Sigmoid colon (tissue), 3 donors: ENCODE measurements at regions not wholly inside any gene's neighbourhood (a gene's known extent, or its start where the extent isn't known, plus 50 kb on each side); places are given as distances from the start of the nearest gene placed in this dataset.

Experiments used
- CTCF ChIP-seq, 4 experiments: fragments of 450-650 bp in 3 of 4; fragments of 200-600 bp in 1 of 4; IDR thresholded peaks; one replicate each; pipeline ENCODE4 v1.5.1; 2016 to 2019; ENCODE audit warnings: antibody characterized with exemption in 4 of 4, mild to moderate bottlenecking in 3 of 4, moderate library complexity in 2 of 4
- POLR2A ChIP-seq, 2 donors: fragments of 450-650 bp; IDR thresholded peaks; one replicate each; pipeline ENCODE4 v1.6.1; 2016; ENCODE audit warnings: antibody characterized with exemption in 2 of 2, mild to moderate bottlenecking in 2 of 2, moderate library complexity in 2 of 2

- no peak for TF ChIP-seq CTCF (IDR thresholded peaks at IDR 0.05)
- TF ChIP-seq POLR2A (IDR thresholded peaks at IDR 0.05) = no peak
These were observed 109.6 kb upstream of the FRMD1 start for GRCh38 chr6:168188369-168189199.
